Activated CD4-positive, alpha-beta T cell treated with anti-CD3 and anti-CD28 coated beads, Interleukin-10, Interleukin-2, amounts not matched to agents 100 ng/mL and 50 ng/mL, durations not matched to agents 16 hours and 8 hours (primary cell): ENCODE measurements at regions not wholly inside any gene's neighbourhood (a gene's known extent, or its start where the extent isn't known, plus 50 kb on each side); places are given as distances from the start of the nearest gene placed in this dataset.
"Not testable (repeated sequence)": the region's sequence is repeated elsewhere in the genome, so short reads cannot be mapped to it uniquely, and the experiment has no call there.

Experiments
- DNase-seq: peaks from one replicate; pipeline ENCODE4 v3.0.0-alpha.2; 2020

GRCh38 chr11:80724366-80724765, 1283.5 kb upstream of the TENM4 start:
- no peak for DNase-seq

GRCh38 chr11:80722629-80723028, 1281.8 kb upstream of the TENM4 start:
- no peak for DNase-seq

DNA sequence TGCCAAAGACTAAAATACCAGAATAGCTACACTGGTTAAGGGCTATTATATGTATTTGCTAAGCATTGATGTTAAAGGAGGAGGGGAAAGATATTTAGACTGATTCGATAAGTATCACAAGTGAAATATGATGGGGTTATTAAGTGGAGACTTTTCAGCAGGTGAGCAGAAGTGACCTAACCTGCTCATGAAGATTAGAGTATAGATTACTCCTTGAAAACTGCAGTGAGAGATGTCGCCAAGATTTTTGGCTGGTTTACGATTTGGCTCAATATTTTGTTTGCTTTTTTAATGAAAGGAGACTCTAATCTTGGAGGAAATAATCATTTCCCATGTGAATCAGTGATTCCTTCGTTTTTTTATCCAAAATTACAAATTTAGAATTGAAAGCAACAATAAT, 1279.5 kb upstream of the TENM4 start:
- no peak for DNase-seq

DNA sequence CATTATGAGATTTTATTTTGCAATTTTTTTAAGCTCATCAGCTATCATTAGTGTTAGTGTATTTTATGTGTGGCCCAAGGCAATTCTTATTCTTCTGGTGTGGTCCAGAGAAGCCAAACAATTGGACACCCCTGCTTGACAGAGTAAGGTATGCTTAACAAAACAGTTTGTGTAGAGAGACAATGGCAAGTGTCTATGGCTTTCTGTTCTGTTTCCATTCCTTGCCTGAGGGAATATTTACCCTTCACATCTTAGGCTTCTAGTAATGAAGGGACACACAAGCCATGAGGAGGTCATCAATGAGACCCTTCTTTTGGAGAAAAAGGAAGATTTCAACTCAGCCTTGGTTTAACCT, 1278.4 kb upstream of the TENM4 start:
- no peak for DNase-seq

GRCh38 chr11:80718611-80719291, 1277.9 kb upstream of the TENM4 start:
- DNase-seq = no peak

GRCh38 chr11:80702264-80702663, 1261.4 kb upstream of the TENM4 start:
- DNase-seq = no peak

- DNase-seq = no peak
Measured at GRCh38 chr11:80700386-80700785, 1259.6 kb upstream of the TENM4 start.

GRCh38 chr11:80699406-80700177, 1258.8 kb upstream of the TENM4 start:
- not testable (repeated sequence) for DNase-seq

DNA sequence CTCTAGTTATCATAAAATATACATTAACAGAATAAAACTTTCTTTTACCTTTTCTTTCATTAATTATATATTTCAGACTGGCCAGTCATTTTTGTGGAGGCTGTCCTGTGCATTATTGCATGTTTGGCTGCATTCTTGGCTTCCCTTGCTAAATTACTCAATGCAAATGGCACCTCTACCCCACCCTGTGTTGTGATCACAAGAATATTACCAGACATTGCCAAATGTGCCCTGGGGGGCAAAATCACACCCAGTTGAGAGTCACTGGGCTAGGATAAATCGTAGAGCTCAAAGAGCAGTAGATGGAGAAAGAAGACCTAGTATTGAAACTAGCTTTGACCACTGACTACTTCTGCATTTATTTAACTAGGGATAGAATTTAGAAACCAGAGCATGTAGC, 1257.8 kb upstream of the TENM4 start:
- no peak for DNase-seq

DNA sequence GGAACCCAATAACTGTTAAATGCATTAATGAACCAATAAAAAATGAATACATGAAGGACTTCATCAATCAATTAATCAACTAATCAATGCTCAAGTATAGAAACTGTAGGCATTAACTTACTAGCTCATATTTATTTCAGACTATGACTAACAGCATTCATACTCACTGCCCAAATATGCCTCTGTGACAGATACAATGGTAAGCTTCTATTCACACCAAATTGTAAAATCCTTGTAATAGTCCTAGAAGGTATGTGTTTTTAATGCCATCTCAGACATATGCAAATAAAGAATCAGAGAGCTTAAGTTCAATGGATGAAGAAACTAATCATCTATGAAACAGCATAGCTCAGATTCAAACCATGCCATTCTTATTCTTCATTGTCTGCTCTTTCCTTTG, 1253.6 kb upstream of the TENM4 start:
- no peak for DNase-seq

- DNase-seq = no peak
Measured at GRCh38 chr11:80687941-80688340, 1247.1 kb upstream of the TENM4 start.

DNA sequence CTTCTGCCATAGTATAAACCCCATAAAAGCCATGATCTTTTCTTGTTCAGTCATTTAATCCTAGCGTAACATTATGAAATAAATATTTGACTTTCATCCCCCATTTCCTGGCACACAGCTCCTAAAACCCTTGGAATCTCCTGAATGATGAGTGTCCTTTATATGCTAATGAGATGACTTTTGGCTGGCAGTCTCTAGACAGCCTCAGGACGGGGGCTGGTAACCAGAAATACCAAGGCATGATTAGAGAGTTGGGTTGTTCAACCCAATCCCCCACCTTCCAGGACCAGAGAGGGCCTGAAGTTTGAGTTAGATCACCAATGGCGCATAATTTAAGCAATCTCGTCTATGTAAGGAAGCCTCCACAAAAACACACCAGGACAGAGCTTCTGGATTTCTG, 1246.1 kb upstream of the TENM4 start:
- no peak for DNase-seq

DNA sequence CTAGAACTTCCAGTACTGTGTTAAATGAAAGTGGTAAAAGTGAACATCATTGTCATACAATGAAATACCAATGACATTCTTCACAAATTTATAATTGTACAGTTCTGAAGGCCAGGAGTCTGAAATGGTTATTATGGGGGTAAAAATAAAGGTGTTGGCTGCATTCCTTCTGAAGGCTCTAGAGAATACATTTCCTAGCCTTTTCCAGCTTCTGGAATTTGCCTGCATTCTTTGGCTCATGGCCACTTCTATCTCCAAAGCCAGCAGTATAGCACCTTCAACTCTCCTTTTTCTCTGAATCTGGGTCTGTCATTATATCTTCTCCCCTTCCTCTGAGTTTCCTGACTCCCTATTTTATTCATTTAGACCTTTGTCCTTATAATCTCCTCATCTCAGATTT, 1232.7 kb upstream of the TENM4 start:
- DNase-seq = no peak

DNA sequence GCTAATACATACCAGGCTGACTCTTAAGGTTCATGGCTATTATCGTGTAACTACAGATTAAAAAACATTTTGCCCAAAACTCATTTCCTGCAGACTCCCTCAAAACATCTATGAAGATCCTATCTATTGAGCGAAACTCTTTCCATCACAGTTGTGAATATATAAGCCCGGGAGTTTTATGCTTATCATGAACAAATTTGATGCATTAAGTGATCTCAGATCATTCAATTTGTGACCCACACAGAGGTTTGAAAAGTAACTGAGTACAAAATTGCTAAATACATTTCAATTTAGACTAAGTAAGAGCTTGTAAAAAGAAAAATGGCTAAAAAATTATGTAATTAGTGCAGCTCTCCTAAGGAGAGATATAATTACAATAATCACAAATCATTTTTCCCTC, 1228.8 kb upstream of the TENM4 start:
- no peak for DNase-seq

GRCh38 chr11:80668039-80668438, 1227.2 kb upstream of the TENM4 start:
- no peak for DNase-seq

DNA sequence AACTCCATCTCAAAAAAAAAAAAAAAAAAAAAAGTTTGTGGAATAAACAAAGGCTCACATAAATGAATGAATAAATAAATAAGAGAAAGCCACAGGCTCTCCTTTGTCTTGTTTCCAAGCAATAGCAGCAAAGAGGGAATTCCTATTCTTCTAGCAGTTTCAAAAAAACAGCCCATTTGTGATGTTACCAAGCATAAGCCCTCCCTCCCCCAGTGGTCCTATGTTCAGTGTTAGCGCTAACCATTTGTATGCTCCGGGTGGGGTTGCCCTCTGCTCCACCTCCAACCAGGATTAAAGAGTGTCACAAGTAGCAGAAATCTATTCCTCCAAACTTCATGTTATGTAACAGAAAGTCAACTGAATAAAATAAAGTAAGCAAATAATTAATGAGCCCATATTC, 1215.0 kb upstream of the TENM4 start:
- no peak for DNase-seq

DNA sequence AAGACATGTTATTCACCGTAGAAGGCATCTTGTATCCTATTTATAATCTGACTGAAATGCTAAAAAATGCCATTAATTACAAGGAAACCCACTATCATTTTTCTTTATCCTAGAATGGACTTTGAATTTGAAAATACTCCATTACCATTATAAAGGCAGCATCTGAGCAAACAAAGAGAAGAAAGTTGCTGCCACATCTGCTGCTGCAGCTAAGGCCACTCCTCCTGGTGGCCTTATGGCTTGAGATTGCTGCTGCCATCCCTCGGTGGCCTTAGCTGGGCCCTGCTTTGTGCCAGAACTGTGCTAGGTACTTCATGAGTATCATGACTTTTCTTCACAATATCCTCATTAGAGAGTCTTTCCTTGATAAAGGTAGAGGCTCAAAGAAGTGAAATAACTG, 1210.1 kb upstream of the TENM4 start:
- no peak for DNase-seq

- no peak for DNase-seq
Measured at GRCh38 chr11:80649186-80649585, 1208.4 kb upstream of the TENM4 start.

- no peak for DNase-seq
Measured at GRCh38 chr11:80638296-80638695, 1197.5 kb upstream of the TENM4 start.

DNA sequence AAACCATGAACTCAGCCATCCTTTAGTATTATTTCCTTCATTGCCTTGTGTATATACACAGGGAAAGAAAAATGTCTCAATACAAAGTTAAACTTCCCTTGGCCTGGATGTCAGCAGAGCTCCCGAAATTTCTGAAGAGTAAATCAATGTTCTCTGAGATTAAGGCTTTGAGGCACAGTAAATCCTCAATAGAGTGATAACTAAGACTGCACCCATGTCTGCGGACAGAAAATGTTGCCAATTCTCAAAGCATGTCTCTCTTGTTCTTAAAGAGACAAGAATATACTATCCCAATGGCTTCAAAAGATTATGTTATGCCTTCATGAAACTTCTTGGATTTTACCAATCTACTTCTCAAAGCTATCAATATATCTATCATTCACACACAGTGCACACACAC, 1196.7 kb upstream of the TENM4 start:
- DNase-seq = no peak

GRCh38 chr11:80636999-80637398, 1196.2 kb upstream of the TENM4 start:
- no peak for DNase-seq

DNA sequence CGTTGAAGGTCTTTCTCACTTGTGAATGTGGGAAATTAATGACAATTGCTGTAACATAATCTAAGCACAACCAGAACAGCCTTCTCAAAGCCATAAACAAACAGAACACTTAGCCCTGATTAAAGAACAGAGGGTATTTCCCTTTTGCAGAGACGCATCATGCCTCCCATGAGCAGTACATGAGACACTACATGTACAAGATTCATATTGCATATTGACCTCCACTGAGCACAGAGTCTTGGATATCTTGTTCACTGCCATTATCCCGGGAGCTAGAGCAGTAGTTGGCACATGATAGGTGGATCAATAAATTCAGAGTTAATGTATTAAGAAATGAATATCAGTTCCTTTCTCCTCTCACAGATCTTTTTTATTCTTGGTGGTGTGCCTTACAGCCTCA, 1194.3 kb upstream of the TENM4 start:
- DNase-seq = no peak

DNA sequence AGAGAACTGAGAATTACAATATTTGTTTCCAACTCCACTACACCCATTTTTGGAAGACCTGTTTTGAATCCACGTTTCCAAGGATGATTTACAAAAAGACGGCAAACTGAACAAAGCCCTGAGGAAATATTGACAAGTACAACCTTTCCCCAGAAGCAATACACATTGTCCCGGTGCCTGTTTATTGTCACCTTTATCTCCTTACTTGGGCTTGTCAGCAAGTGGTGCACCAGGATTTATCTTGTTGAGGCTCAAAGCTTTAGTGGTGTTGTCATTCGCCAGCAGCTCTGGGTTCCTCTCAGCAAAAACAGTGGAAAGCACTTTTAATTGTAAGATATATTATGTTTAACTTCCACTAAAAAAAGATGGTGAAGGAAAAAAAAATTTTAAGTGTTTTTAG, 1191.9 kb upstream of the TENM4 start:
- DNase-seq = no peak

DNA sequence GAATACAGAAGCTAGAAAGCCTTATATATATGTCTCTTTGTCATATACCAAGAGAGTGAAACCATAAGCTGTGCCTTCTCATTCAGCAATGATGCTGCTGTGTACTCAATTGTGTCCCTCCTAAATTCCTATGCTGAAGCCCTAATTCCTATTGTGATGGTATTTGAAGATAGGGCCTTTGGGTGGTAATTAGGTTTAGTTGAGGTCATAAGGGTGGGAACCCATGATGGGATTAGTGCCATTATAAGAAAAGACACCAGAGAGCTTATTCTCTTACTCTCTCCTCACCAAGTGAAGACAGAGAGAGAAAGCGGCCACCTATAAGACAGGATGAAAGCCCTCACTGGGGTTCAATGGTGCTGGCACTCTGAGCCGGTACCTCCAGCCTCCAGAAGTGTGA, 1191.3 kb upstream of the TENM4 start:
- DNase-seq = no peak

DNA sequence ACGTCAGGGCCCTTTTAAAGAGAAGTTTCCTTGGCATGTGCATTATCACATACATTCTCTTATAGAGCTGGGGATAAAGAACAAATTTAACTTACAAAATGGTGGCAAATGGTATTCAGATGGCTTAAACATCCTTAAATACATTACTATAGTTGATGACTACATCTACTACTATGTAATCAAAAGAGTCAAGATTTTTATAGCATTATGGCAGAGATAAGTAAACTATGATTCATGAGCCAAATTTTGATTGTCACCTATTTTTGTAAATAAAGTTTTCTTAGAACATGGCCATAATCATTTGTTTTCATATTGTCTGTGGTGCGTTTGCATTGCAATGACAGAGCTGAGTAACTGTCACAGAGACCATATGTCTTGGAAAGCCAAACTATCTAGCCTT, 1188.6 kb upstream of the TENM4 start:
- no peak for DNase-seq
